ENCODE measurements at regions not wholly inside any gene's neighbourhood (a gene's known extent, or its start where the extent isn't known, plus 50 kb on each side); places are given as distances from the start of the nearest gene placed in this dataset.

- DNase-seq, result no peak
Measured at GRCh38 chrX:43522582-43522981, 133.5 kb upstream of the MAOA start.

GRCh38 chrX:43525901-43526610 lies 130.0 kb upstream of the MAOA start:
- no peak for DNase-seq

DNA sequence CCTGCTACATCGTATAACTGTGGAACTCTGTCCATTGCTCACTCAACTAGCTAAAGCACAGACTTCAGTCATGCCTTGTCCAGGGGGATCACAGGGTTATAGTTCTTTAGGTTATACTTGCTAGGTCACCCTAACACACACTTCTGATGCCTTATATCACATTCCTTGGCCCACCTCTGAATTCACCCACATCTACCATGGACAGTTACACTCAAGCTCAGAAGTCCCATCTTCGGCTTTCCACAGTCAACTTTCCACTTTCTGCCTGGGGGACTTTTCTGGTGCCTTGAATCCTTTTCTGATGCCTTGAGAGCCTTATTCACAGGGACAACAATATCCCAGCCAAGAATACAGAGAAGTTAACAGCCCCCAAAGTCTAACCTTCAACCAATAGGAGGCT lies 129.2 kb upstream of the MAOA start:
- DNase-seq, result no peak

DNA sequence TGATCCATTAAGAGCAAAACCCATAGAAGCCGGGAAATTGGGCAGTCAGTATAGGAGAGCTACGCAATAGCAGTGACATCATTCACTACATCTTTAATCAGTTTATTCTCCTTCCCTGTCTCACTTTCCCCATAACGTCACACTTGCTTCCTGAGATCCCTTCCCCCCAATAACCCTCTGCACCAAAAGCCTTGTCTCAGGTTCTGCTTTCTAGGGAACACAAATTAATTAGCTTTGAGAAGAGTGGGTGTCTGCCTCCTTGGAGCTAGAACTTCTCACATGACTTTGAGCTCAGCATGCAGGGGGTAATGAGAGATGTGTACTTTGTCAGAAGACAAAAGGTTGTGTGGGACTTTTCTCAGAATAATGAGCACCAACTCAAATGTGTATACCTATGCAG lies 128.3 kb upstream of the MAOA start:
- no peak for DNase-seq

DNA sequence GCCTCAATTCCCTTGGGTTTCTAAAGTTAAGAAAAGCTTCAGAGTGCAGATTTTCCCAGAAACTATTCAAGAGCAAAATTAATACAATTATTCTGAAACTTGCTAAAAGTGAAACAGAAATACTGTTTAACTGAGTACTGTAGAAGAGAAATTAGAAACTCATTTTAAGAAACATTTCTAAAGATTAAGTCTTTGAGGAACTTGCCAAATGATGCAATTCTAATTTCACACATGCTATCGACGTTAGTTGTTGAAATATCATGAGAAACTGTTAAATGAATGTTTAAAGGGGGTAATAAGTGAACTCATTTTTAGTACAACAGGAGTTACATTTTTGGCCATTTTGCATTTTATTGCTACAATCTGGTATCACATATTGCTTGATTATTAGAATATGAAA lies 125.3 kb upstream of the MAOA start:
- no peak for DNase-seq

GRCh38 chrX:43540318-43540717 lies 115.8 kb upstream of the MAOA start:
- no peak for DNase-seq

DNA sequence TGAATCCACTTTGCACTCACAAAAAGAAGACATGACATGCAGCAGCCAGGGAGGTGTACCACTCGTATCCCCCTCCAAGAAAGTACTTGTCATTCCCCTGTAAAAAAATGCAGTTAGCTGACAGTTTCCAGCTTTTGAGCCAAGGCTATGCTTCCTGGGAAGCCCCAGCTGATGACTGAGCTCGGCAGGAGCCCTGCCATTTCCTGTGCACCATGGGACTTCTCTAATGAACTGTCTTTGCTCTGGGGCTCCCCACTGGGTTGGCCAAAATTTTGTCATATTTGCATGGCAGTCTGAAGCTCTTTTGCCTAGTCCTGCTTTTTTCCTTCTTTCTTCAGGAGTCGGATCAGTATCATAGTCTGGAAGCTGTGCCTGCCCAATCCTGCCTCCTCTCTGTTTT lies 104.5 kb upstream of the MAOA start:
- DNase-seq, result no peak

- no peak for DNase-seq
Measured at GRCh38 chrX:43552156-43552555, 103.9 kb upstream of the MAOA start.

DNA sequence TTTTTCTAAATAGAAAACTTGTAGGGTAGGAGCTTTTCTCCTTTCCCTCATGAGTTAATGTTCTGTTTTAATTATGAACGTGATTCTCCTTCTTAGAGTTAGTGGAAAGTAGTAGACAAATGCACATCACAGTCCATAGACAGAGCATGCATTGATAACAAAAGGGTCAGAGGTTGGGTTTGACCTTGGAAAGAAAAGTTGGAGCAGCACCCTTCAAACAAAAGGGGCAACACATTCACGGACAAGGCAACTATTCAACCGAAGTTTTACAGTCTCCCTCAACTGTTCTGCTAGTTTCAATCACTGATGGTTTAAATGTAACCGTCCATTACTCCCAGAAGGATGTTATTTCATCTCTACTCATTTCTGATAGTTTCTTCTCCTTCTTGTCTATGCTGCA lies 103.4 kb upstream of the MAOA start:
- no peak for DNase-seq

- DNase-seq, result no peak
Measured at GRCh38 chrX:43553257-43553656, 102.8 kb upstream of the MAOA start.

DNA sequence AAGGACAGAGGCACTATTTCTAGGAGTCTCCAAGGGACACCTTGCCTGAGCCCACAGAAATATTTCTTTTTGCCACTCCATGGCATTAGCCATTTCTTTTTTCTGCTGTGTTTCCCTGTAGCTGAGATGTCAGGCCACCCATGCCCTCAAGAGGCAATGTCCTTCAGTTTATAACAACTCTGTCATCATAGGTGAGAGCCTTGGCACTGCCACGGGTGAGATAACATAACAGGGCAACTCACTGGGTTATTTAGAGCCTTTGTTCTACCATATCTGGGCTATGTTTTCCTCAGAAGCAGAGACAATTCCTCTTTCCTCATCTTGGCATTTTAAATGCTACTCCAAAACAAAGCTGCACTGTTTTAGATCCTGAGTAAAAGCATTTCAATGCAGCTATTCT lies 99.9 kb upstream of the MAOA start:
- DNase-seq, result no peak

DNA sequence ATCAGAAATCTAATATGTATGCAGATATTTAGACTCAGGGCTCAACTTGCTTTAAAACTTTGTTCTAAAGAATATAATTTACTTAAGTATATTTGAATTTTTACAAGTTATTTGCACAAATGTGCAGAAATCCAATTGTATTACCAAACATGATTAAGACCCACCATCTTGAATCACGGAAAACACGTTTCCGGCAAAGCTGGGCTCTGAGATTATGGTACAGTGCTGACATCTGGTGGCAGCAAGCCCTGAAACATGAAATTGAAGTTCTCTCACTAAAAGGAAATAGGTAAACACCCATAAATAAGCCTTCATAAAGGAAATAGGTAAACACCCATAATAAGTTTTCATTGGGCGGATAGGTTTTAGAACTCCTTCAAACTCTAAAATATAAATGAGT lies 98.3 kb upstream of the MAOA start:
- DNase-seq, result peak; percentile 38

DNA sequence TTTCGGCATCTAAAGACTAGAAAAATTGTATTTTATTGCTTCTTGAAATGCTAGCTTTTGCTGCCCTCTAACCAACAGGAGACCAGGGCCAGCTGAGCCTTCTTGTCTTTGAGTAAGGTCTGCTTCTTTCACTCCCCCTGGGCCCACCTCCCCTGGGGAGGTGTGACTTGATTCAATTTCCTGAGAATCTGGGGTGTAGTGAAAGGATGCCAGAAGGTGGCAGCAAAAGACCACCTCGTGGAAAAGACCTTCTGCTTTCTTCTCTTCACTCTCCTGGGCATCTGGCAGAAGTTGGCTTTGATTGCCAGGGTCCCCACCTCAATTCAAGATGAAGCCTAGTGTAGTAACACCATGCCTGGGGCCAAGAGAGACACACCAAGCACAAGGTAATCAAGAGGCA lies 96.5 kb upstream of the MAOA start:
- DNase-seq, result peak; percentile 10

DNA sequence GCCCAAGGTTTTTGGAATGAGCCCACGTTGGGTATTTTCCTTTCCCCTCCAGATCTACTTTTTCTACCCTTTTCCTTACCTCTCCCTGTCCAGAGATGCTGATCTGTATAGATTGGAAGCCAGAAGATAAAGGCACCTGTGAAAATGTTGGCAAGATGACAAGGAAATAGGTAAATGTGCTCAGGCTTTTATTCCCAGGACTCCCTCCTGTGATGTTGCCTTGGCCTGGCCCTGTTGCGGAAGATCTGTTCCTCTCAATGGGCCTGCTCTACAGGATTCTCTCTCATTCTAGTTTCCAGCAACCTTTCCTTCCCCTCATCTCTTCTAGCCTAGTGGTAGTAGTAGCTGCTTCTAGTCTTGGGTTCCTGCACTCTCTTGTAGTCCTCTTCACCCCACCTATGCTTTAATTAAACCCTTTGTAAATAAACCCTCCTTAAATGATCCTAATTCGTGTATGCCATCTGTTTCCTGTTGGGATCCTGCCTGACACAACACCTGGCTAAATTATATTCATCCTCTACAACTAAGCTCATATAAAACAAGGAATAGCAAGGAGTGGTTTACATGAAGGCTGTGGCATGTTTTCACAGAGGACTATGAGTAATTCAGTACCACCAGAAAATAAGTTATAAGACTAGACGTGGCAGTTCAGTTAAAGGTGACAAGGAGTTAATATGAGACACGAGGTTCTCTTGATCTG lies 95.7 kb upstream of the MAOA start:
- no peak for DNase-seq

DNA sequence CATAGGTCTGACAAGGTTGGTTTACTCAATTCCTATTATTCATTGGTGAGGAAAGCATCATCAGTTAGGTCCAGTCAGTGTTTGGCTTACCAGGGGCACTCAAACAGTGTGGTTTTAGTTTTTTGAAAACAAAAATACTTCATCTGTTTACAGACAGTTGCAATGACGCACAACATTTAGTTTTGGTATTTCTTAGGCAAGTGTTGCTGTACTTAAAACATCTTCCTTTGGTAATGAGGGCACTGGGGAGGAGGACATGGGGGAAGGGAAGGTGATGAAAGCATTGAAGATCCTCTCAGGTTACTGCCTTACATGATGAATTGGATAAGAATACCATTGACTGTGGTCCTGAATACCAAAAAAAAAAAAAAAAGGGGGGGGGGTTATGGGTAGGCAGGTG lies 93.7 kb upstream of the MAOA start:
- no peak for DNase-seq

GRCh38 chrX:43564953-43565352 lies 91.1 kb upstream of the MAOA start:
- no peak for DNase-seq

DNA sequence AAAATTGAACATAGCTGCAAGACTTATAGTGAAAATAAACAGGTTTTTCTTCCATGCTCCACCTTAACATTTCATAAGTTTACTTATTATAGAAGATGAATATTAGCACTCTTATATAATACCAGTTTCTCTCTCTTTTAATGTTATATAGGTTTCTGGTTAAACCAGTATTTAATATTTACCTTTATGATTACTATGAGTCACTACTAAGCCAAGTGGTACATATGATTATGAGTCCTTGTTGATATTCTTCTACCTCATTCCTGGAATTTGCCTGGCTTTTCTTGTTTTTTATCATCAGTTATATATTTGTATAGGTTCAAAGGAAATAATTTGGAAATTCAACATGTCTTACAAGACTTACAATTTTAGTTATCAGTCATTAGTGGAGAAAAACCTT lies 89.9 kb upstream of the MAOA start:
- DNase-seq, result no peak

DNA sequence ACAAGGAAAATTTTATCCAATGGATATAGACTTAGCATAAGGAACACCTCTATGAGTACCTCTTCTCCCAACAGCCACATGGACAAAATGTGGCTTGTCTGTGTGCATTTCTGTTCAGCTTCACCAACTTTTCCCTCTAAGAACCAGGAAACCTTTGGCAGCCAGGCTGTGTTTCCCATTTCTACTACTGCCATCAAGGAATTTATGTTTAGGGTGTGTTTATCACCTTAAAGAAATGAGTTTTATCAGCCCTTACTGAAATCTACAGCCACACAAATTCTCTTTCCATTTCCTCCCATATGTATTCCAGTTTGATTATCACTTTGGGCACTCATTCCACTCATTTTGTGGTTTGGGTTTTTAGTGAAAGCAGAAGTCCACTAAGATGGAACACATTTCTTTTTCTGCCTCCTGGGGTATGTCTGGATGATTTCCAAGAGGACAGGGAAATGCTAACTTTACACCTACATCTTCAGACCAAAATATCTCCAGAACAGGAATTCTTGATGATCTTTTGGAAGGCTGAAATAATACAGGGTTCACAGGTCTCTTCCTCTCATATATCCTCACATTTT lies 82.6 kb upstream of the MAOA start:
- no peak for DNase-seq

DNA sequence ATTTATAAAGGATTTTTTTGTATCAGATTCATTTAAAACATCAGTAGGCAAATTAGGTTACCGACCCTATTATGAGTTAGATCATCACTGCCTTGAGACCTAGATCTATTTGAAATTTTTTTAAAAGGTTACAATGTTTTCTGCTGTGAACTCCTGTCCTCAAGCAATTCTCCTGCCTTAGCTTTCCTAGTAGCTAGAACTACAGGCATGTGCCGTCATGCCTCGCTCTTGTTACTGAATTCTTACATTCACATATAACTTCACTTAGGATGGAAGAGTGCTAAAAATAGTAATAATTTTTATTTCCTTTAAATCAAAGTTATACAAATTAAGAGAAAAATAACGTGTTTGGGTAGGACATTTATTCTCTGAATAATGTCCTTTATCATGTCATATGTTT lies 75.5 kb upstream of the MAOA start:
- DNase-seq, result no peak

GRCh38 chrX:43581167-43581566 lies 74.9 kb upstream of the MAOA start:
- DNase-seq, result no peak

DNA sequence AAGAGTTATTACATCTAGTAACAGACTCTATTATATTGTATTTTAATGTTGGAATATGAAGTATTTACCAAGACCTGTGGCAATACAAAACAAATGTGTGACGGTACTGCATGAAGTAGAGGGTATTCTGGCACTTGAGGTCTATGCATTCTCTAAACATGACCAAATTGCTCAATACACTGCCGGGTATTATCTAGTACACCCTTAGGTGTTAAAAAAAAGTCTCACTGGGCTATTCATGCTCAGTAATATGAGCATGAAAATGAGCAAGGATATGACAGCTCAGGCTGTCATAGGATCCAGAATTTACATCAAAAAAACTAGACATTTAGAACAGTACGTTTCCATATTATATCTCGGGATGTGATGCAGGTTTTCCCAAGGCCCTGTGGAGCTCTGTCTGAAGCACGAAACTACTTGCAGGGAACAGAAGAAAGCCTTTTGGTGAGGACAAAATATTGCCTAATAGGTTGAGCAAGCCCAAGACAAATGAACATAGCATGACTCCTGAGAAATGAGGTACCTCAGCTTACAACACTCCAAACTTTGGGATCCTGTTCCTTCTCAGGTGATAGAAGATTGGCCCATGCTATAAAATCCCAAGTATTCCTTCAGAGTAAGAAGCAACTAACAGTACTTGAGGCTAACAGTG lies 74.1 kb upstream of the MAOA start:
- no peak for DNase-seq

- no peak for DNase-seq
Measured at GRCh38 chrX:43582540-43582913, 73.6 kb upstream of the MAOA start.

DNA sequence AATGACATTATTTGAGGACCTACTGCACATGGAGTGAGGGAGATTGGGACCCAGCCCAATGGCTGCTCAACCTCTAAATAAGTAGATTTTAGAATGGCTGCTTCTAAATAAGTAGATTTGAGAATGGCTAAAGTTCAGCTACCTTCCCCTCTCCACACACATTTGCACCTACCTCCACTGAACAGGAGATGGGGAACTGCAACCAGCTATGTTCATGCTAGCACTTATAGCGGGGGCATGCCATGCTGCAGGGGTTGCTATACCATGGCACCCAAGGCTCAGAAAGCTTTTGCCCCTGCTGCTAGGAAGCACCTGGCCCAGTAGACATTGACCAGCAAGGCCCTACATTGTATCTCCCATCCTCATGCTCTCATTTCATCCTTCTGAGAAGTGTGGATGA lies 70.2 kb upstream of the MAOA start:
- DNase-seq, result no peak

DNA sequence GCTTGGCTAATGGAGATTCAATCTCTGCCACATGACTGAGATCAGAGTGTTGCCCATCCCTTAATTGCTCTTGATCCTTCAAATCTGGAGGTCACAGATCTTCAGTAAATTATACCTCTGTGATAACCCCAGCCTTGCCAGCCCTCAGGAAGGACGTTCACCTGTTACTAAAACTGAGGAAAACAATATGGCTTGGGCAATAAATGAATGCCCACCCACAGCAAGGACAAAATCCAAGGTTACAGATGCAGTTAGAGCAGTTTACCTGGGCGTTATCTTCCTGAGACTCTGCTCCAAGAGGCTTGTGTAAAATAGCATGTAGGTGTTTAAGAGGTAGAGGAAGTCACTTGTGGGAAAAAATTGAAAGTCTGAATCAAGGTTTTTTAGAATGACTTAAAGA lies 69.3 kb upstream of the MAOA start:
- DNase-seq, result no peak

Data from NCI-H1694 treated with DMSO at 0.1 percent for 48 hours (cell line).